SK-N-SH (cell line): ENCODE measurements at regions not wholly inside any gene's neighbourhood (a gene's known extent, or its start where the extent isn't known, plus 50 kb on each side); places are given as distances from the start of the nearest gene placed in this dataset.

Experiments
- EP300 ChIP-seq, 2 experiments: IDR thresholded peaks; 2 replicates each; pipeline versions ENCODE4 v1.4.0 to v1.6.1; 2012; ENCODE audit warnings: borderline replicate concordance in 1 of 2, low read depth in 1 of 2, low read length in 1 of 2
- EZH2phosphoT487 ChIP-seq: fragments of 200-600 bp; sonication (generic); IDR thresholded peaks from 2 replicates; pipeline ENCODE4 v1.6.1; 2017; ENCODE audit warnings: low read depth, mixed run types, mild to moderate bottlenecking, antibody characterized with exemption, moderate library complexity, borderline replicate concordance
- FOXJ3 ChIP-seq: sonication (generic); formaldehyde crosslinking; IDR thresholded peaks from 2 replicates; pipeline ENCODE4 v1.5.1; 2020; ENCODE audit warnings: mild to moderate bottlenecking, missing genetic modification reagents
- FOXM1 ChIP-seq: IDR thresholded peaks from 2 replicates; pipeline ENCODE4 v1.4.0; 2012; ENCODE audit warnings: low read depth, mild to moderate bottlenecking
- MXI1 ChIP-seq: IDR thresholded peaks from 2 replicates; pipeline ENCODE4 v1.6.1; 2012; ENCODE audit warnings: mild to moderate bottlenecking, low read depth, low read length, improper control_type of control experiment
- POLR2AphosphoS5 ChIP-seq: IDR thresholded peaks from 2 replicates; pipeline ENCODE4 v1.6.1; 2012; ENCODE audit warnings: low read depth, low read length
- RFX5 ChIP-seq: IDR thresholded peaks from 2 replicates; pipeline ENCODE4 v1.6.1; 2012; ENCODE audit warnings: mild to moderate bottlenecking, improper control_type of control experiment, low read length
- TAF1 ChIP-seq: IDR thresholded peaks from 2 replicates; pipeline ENCODE4 v1.6.1; 2012; ENCODE audit warnings: low read depth, mild to moderate bottlenecking, low read length, moderate library complexity, borderline replicate concordance
- USF1 ChIP-seq: IDR thresholded peaks from 2 replicates; pipeline ENCODE4 v1.4.0; 2012; ENCODE audit warnings: low read depth, borderline replicate concordance
- ZBTB33 ChIP-seq: IDR thresholded peaks from 2 replicates; pipeline ENCODE4 v1.4.0; 2012; ENCODE audit warnings: low read depth, borderline replicate concordance
- TF ChIP-seq, protein P1 (sequence below): fragments of 200-600 bp; sonication (generic); IDR thresholded peaks from 2 replicates; pipeline ENCODE4 v1.6.1; 2017; ENCODE audit warnings: antibody characterized with exemption, mild to moderate bottlenecking, moderate library complexity
- TF ChIP-seq, protein P2 (sequence below): IDR thresholded peaks from 2 replicates; pipeline ENCODE4 v1.4.0; 2012; ENCODE audit warnings: low read depth

GRCh38 chr5:90022002-90022710 lies 387.4 kb downstream of the CETN3 start:
- TF ChIP-seq, protein P1, sequence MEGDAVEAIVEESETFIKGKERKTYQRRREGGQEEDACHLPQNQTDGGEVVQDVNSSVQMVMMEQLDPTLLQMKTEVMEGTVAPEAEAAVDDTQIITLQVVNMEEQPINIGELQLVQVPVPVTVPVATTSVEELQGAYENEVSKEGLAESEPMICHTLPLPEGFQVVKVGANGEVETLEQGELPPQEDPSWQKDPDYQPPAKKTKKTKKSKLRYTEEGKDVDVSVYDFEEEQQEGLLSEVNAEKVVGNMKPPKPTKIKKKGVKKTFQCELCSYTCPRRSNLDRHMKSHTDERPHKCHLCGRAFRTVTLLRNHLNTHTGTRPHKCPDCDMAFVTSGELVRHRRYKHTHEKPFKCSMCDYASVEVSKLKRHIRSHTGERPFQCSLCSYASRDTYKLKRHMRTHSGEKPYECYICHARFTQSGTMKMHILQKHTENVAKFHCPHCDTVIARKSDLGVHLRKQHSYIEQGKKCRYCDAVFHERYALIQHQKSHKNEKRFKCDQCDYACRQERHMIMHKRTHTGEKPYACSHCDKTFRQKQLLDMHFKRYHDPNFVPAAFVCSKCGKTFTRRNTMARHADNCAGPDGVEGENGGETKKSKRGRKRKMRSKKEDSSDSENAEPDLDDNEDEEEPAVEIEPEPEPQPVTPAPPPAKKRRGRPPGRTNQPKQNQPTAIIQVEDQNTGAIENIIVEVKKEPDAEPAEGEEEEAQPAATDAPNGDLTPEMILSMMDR, result no peak
- TF ChIP-seq FOXM1 (no peak), ZBTB33 (no peak), EP300 (IDR thresholded peaks at IDR 0.05; ENCODE audit: borderline replicate concordance in 1 of 2, low read depth in 1 of 2, low read length in 1 of 2) (no peak), USF1 (no peak), TAF1 (no peak), EZH2phosphoT487 (no peak), MXI1 (no peak), FOXJ3 (no peak), RFX5 (no peak), POLR2AphosphoS5 (no peak)
- TF ChIP-seq, protein P2, sequence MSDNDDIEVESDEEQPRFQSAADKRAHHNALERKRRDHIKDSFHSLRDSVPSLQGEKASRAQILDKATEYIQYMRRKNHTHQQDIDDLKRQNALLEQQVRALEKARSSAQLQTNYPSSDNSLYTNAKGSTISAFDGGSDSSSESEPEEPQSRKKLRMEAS, result no peak
